ENCODE measurements at regions not wholly inside any gene's neighbourhood (a gene's known extent, or its start where the extent isn't known, plus 50 kb on each side); places are given as distances from the start of the nearest gene placed in this dataset.

- TF ChIP-seq CTCF (IDR thresholded peaks at IDR 0.05), result no peak
- no peak for TF ChIP-seq POLR2AphosphoS5 (IDR thresholded peaks at IDR 0.05)
- no peak for TF ChIP-seq POLR2A (IDR thresholded peaks at IDR 0.05)
Measured at GRCh38 chr16:5187402-5187952, 89.9 kb upstream of the EEF2KMT start.
